ENCODE measurements at regions not wholly inside any gene's neighbourhood (a gene's known extent, or its start where the extent isn't known, plus 50 kb on each side); places are given as distances from the start of the nearest gene placed in this dataset.

DNA sequence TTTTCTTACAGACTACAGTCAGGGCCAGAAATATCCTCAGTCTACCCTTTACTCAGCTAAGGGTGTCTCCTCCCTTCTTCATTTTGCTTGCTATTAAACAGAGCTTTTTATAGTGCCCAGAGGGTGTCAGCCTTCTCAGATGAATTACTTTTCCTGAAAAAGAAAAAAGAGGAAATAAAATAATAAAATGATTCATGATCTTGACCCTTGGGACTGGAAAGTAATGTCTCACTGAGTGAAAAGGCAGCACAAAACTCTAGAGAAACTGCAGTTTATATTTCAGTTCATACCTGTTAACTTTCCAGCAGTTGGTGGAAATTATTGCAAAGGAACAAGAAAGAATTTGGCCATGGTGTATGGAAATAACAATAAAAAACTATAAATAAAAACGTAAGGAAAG, 170.6 kb downstream of the IBTK start:
- DNase-seq (ENCODE audit: low read depth): peak; percentile 32
- in situ Hi-C loops (cut with HindIII; ENCODE audit: low pct_unique_long_range_greater_than_20kb, low sequenced_read_pairs): no loop called here

GRCh38 chr6:82074556-82074955, 173.0 kb downstream of the IBTK start:
- no peak for DNase-seq (ENCODE audit: low read depth)
- in situ Hi-C loops (cut with HindIII; ENCODE audit: low pct_unique_long_range_greater_than_20kb, low sequenced_read_pairs): no loop called here

DNA sequence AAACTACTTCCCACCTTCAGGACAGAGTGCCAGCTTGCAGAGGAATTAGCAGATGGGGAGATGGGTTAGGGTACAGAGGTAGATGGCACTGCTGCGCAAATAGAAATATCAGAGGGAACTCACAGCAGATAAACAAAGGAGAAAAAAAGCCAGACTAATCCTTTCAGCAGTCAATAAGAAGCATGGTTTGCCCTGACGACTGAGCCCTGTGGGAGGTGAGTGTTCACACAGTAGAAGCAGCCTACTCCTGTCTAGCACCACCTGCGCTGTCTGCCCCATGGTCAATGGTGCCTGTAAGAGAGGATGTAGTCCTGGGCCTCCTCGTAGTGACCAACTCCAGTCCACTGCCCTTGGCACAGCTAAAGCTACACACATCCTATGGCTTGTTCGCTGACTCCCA, 174.1 kb downstream of the IBTK start:
- in situ Hi-C loops (cut with HindIII; ENCODE audit: low pct_unique_long_range_greater_than_20kb, low sequenced_read_pairs): no loop called here
- no peak for DNase-seq (ENCODE audit: low read depth)

GRCh38 chr6:82072751-82073150, 174.8 kb downstream of the IBTK start:
- in situ Hi-C loops (cut with HindIII; ENCODE audit: low pct_unique_long_range_greater_than_20kb, low sequenced_read_pairs): no loop called here
- no peak for DNase-seq (ENCODE audit: low read depth)

DNA sequence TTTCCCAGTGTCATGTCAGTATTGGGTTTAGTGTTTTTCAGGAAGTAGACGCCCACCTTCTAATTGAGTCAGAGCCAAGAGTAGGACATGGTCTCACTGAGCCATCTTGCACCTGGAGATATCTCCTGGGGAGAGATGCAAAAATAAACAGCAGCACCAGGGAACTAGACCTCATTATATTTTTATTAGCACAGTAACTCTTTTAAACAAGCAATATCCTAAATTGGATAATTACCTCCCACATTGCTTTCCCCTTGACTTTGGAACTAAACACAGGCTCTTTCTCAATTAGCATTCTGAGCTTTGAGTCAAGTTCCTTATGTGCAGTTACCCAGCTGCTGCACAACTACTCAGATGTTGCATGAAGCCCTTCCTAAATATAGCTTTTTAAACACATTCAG, 175.4 kb downstream of the IBTK start:
- DNase-seq (ENCODE audit: low read depth): no peak
- in situ Hi-C loops (cut with HindIII; ENCODE audit: low pct_unique_long_range_greater_than_20kb, low sequenced_read_pairs): no loop called here

GRCh38 chr6:82068721-82069120, 178.8 kb downstream of the IBTK start:
- in situ Hi-C loops (cut with HindIII; ENCODE audit: low pct_unique_long_range_greater_than_20kb, low sequenced_read_pairs): no loop called here
- no peak for DNase-seq (ENCODE audit: low read depth)

- in situ Hi-C loops (cut with HindIII; ENCODE audit: low pct_unique_long_range_greater_than_20kb, low sequenced_read_pairs): no loop called here
- DNase-seq (ENCODE audit: low read depth): no peak
Measured at GRCh38 chr6:82066991-82067411, 180.5 kb downstream of the IBTK start.

GRCh38 chr6:82066196-82066595, 181.3 kb downstream of the IBTK start:
- no peak for DNase-seq (ENCODE audit: low read depth)
- in situ Hi-C loops (cut with HindIII; ENCODE audit: low pct_unique_long_range_greater_than_20kb, low sequenced_read_pairs): no loop called here

GRCh38 chr6:82063574-82063973, 184.0 kb downstream of the IBTK start:
- in situ Hi-C loops (cut with HindIII; ENCODE audit: low pct_unique_long_range_greater_than_20kb, low sequenced_read_pairs): no loop called here
- DNase-seq (ENCODE audit: low read depth): no peak

- DNase-seq (ENCODE audit: low read depth): no peak
- in situ Hi-C loops (cut with HindIII; ENCODE audit: low pct_unique_long_range_greater_than_20kb, low sequenced_read_pairs): no loop called here
Measured at GRCh38 chr6:82062219-82062618, 185.3 kb downstream of the IBTK start.

DNA sequence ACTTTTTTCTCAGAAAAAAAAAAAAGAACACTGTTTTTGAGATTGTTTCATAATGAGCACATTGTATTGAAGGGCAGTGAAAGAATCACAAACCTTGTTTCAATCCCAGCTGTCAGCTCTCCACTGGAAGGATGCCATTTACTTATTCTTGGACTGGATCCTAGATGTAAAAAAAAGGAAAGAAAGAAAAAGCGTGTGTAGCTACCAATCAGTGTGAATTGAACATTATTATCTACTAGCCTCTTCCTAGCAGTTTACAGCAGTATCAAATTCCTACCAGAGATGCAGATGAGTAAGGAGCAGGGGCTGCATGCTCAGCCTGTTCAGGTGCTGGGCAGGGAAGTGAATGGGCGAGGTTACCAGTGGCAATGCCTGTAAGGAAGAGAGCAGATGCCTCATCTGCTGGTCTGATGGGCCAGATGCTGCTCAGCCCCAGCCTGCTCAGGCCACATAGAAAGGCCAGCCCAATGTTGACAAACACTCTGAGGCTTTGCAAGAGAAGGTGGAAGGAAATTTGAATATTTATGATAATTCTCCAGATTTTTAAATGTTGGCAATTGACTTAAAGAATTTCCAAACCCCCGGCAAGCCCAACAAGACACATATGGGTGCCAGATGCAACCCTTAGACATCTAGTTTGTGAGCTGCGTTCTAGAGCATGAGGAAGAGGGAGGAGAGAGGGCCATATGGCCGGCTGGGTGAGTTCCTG, 189.5 kb downstream of the IBTK start:
- no peak for DNase-seq (ENCODE audit: low read depth)
- in situ Hi-C loops (cut with HindIII; ENCODE audit: low pct_unique_long_range_greater_than_20kb, low sequenced_read_pairs): no loop called here

- no peak for DNase-seq (ENCODE audit: low read depth)
- in situ Hi-C loops (cut with HindIII; ENCODE audit: low pct_unique_long_range_greater_than_20kb, low sequenced_read_pairs): no loop called here
Measured at GRCh38 chr6:82056567-82056966, 191.0 kb downstream of the IBTK start.

DNA sequence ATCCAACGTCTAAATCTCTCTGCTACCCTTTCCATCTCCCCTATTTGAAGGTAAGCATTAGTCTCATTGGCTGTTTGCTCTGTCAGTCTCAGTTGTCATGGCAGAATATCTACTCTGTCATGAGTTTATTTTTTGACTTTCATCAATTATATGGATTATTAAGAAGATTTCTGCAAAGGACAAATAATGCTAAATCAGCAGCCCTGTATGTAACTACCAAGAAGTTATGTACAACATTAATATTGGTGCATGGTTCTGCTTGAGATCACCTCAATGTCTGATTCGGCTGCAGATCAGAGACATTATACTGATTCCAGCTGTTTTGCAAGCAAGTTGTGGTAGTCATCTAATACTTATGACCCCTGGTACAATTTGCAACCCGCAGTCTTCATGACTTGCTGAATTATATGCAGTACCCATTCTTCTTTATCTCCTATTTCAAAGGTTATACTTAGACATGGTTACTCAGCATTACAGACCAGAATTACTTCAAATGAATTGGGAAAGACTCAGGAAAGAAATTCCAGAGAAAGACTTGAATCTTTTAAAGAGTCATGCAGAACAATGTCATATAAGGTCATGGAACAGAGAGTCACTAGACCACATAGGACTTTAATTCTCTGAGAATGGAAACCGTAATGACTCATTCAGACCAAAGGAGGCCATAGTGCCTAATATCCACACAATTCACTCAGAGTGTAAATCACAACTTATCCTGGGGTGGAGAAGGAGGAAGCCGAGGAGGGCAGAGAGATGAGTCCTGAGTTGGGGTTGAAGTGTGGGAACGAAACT, 201.4 kb downstream of the IBTK start:
- in situ Hi-C loops (cut with HindIII; ENCODE audit: low pct_unique_long_range_greater_than_20kb, low sequenced_read_pairs): no loop called here
- peak; percentile 35 for DNase-seq (ENCODE audit: low read depth)

GRCh38 chr6:82040405-82041221, 206.9 kb downstream of the IBTK start:
- peak; percentile 52 for DNase-seq (ENCODE audit: low read depth)
- in situ Hi-C loops (cut with HindIII; ENCODE audit: low pct_unique_long_range_greater_than_20kb, low sequenced_read_pairs): no loop called here

DNA sequence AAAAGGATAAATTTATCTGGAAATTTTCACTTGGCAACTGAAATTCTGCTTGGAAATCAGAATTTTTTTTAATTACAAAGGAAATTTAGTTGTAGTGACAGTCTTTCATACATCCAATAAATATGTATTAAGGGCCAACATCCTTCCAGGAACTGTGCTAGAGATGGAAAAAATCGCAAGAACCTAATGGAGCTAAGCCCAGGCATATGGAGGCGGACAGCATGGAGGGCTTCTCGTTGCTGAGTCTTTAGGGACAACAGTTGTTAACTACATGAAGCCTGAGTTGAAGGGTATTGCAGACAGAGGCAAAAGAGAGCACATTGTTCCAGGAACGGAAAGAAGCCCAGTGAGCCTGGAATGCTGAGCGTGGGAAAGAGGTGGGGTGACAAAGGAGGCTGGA, 208.9 kb downstream of the IBTK start:
- DNase-seq (ENCODE audit: low read depth): no peak
- in situ Hi-C loops (cut with HindIII; ENCODE audit: low pct_unique_long_range_greater_than_20kb, low sequenced_read_pairs): no loop called here

GRCh38 chr6:82035526-82035925, 212.0 kb downstream of the IBTK start:
- in situ Hi-C loops (cut with HindIII; ENCODE audit: low pct_unique_long_range_greater_than_20kb, low sequenced_read_pairs): no loop called here

GRCh38 chr6:82033631-82034211, 213.8 kb downstream of the IBTK start:
- no peak for DNase-seq (ENCODE audit: low read depth)
- in situ Hi-C loops (cut with HindIII; ENCODE audit: low pct_unique_long_range_greater_than_20kb, low sequenced_read_pairs): no loop called here

More at GRCh38 chr6:82035526-82035925, 212.0 kb downstream of the IBTK start:
- no peak for DNase-seq (ENCODE audit: low read depth)

- in situ Hi-C loops (cut with HindIII; ENCODE audit: low pct_unique_long_range_greater_than_20kb, low sequenced_read_pairs): no loop called here
Measured at GRCh38 chr6:82032444-82032843, 215.1 kb downstream of the IBTK start.

More at GRCh38 chr6:82032444-82032843, 215.1 kb downstream of the IBTK start:
- DNase-seq (ENCODE audit: low read depth): no peak
